ENCODE measurements at regions not wholly inside any gene's neighbourhood (a gene's known extent, or its start where the extent isn't known, plus 50 kb on each side); places are given as distances from the start of the nearest gene placed in this dataset.

DNA sequence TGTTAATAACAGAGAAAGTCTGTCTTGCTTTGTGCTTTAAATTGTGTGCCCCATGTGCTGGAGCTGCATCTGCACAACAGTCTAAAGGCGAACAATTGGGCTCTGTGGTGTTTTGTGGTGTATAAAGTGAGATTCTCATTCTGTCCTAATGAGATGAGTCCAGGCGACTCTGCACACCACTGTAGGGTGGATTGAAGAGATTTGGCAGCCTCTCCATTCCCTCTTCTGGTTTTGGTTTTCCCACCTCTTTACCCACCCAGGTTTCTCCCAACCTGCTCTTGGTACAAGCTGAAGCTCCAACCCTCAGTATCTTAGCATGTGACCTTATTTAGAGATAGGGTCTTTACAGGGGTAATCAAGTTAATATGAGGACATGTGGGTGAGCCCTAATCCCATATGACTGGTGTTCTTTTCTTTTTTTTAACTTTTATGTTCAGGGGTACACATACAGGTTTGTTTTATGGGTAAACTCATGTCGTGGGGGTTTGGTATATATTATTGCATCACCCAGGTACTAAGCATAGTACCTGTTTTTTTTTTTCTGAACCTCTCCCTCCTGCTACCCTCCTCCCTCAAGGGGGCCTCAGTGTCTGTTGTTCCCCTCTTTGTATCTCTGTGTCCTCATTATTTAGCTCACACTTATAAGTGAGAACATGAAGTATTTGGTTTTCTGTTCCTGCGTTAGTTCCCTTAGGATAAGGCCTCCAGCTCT is 217.6 kb upstream of the DTNBP1 start:
- WGBS (ENCODE audit: insufficient coverage, insufficient replicate concordance, low lambda C conversion rate, missing lambda C conversion rate): 25% methylated on average over 4 of the region's 4 CpGs
- Histone ChIP-seq H3K4me2 (ENCODE audit: control insufficient read depth, insufficient read depth) (peak overlapping the region; percentile 19), H3K4me3 (no peak overlapping the region), H3K9me3 (replicated peaks; ENCODE audit: control insufficient read depth, insufficient read depth, low read length) (no peaks in the 10 kb centered on the region; the same call in 1 of the 3 replicates), H3K79me2 (ENCODE audit: control insufficient read depth, insufficient read depth, low read length) (no peaks in the 10 kb centered on the region), H2AFZ (ENCODE audit: control insufficient read depth, low read depth, low read length) (peak overlapping the region; percentile 88), H4K20me1 (ENCODE audit: control insufficient read depth, insufficient read depth) (no peaks in the 10 kb centered on the region), H3K27me3 (replicated peaks in 1 of 2; ENCODE audit: control insufficient read depth in 2 of 2, insufficient read depth in 2 of 2, low read length in 1 of 2) (no peaks in the 10 kb centered on the region), H3K36me3 (ENCODE audit: control insufficient read depth in 2 of 2, insufficient read depth in 2 of 2, low read length in 1 of 2) (no peaks in the 10 kb centered on the region), H3K27ac (ENCODE audit: control insufficient read depth, insufficient read depth) (peak overlapping the region; percentile 61), H3K9ac (ENCODE audit: control insufficient read depth, insufficient read depth, low read length) (peak overlapping the region; percentile 37), H3K4me1 (ENCODE audit: control insufficient read depth, insufficient read depth, low read length) (peaks cover 18% of the 10 kb centered on the region)
- in situ Hi-C loops (cut with MboI): no loop called here
- CTCF ChIA-PET: interaction anchor here (0.6 to 3.1 kb wide), 19 partner anchors 10 to 326 kb away, joined by 3 to 21 read pairs (median 3); partner anchors contain the start of gene MYLIP
- no peak for FAIRE-seq
- SMC1A ChIA-PET (ENCODE audit: uncharacterized antibody, unreplicated experiment): interaction anchor here (0.6 to 9.2 kb wide), 26 partner anchors 10 to 325 kb away, joined by 3 to 183 read pairs (median 5); partner anchors contain the start of gene MYLIP
- POLR2A ChIA-PET: interaction anchor here (0.8 to 2.5 kb wide), 10 partner anchors 13 to 287 kb away, joined by 3 to 11 read pairs (median 3); no protein-coding TSS in a partner anchor
- BruUV-seq (replicated peaks): no TSS peak
- RAD21 ChIA-PET (ENCODE audit: unreplicated experiment): interaction anchor here (0.7 to 6.2 kb wide), 19 partner anchors 10 to 325 kb away, joined by 3 to 134 read pairs (median 4); partner anchors contain the start of gene MYLIP
- no peak for DNase-seq (ENCODE audit: low read depth, low spot score)
- intact Hi-C loops (cut with micrococcal nuclease; ENCODE audit: unreplicated experiment): loop anchor here (1.0 kb wide), 1 partner anchor 21 kb away; no protein-coding TSS in a partner anchor
- no peak for ATAC-seq
- 0 out of 2 replicates have a peak, but pooled peaks have one; percentile 45 for TF ChIP-seq STAT3 (IDR thresholded peaks at IDR 0.05; ENCODE audit: low read depth, low read length)
- 0 out of 2 replicates have a peak, but pooled peaks have one; percentile 26 for TF ChIP-seq RCOR1 (conservative IDR thresholded peaks at IDR 0.05; ENCODE audit: low read depth, low read length)
- 0 out of 4 replicates have a peak, but pooled peaks of 1 of the 2 experiments have one; percentile 7 for TF ChIP-seq EP300 (IDR thresholded peaks at IDR 0.05; ENCODE audit: borderline replicate concordance in 1 of 2, control insufficient read depth in 1 of 2, low read depth in 2 of 2, low read length in 2 of 2)
- no peak for TF ChIP-seq ZBED1 (IDR thresholded peaks at IDR 0.05; ENCODE audit: borderline replicate concordance)
- TF ChIP-seq SPI1 (IDR thresholded peaks at IDR 0.05; ENCODE audit: borderline replicate concordance, insufficient read depth, low read depth, low read length): no peak
- TF ChIP-seq BHLHE40 (IDR thresholded peaks at IDR 0.05; ENCODE audit: borderline replicate concordance in 1 of 2, low read depth in 2 of 2, low read length in 1 of 2): peak; percentile 2 to 5; a peak in 1 of 4 replicates
- TF ChIP-seq RAD21 (IDR thresholded peaks at IDR 0.05; ENCODE audit: insufficient read depth, low read depth, low read length): no peak
- TF ChIP-seq NFIC (IDR thresholded peaks at IDR 0.05; ENCODE audit: low read depth, low read length): peak; percentile 12; the same call in 1 of the 2 replicates
- TF ChIP-seq, protein P1, sequence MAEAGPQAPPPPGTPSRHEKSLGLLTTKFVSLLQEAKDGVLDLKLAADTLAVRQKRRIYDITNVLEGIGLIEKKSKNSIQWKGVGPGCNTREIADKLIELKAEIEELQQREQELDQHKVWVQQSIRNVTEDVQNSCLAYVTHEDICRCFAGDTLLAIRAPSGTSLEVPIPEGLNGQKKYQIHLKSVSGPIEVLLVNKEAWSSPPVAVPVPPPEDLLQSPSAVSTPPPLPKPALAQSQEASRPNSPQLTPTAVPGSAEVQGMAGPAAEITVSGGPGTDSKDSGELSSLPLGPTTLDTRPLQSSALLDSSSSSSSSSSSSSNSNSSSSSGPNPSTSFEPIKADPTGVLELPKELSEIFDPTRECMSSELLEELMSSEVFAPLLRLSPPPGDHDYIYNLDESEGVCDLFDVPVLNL (IDR thresholded peaks at IDR 0.05; ENCODE audit: low read depth, low read length): no peak
- TF ChIP-seq BACH1 (IDR thresholded peaks at IDR 0.05; ENCODE audit: borderline replicate concordance): 0 out of 2 replicates have a peak, but pooled peaks have one; percentile 19
- TF ChIP-seq WRNIP1 (IDR thresholded peaks at IDR 0.05; ENCODE audit: borderline replicate concordance, low read depth, low read length): 0 out of 2 replicates have a peak, but pooled peaks have one; percentile 61
- TF ChIP-seq IKZF1 (conservative IDR thresholded peaks at IDR 0.05): 0 out of 2 replicates have a peak, but pooled peaks have one; percentile 15
- no peak for TF ChIP-seq GABPA (IDR thresholded peaks at IDR 0.05; ENCODE audit: low read depth)
- TF ChIP-seq, protein P2, sequence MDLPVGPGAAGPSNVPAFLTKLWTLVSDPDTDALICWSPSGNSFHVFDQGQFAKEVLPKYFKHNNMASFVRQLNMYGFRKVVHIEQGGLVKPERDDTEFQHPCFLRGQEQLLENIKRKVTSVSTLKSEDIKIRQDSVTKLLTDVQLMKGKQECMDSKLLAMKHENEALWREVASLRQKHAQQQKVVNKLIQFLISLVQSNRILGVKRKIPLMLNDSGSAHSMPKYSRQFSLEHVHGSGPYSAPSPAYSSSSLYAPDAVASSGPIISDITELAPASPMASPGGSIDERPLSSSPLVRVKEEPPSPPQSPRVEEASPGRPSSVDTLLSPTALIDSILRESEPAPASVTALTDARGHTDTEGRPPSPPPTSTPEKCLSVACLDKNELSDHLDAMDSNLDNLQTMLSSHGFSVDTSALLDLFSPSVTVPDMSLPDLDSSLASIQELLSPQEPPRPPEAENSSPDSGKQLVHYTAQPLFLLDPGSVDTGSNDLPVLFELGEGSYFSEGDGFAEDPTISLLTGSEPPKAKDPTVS (IDR thresholded peaks at IDR 0.05; ENCODE audit: low read depth, low read length): 0 out of 2 replicates have a peak, but pooled peaks have one; percentile 8
- no peak for TF ChIP-seq CREM (IDR thresholded peaks at IDR 0.05; ENCODE audit: low read depth)
- TF ChIP-seq ZNF687 (IDR thresholded peaks at IDR 0.05): peak; percentile 83

All from GM12878 (cell line).